OCI-LY3 (cell line): ENCODE measurements at regions not wholly inside any gene's neighbourhood (a gene's known extent, or its start where the extent isn't known, plus 50 kb on each side); places are given as distances from the start of the nearest gene placed in this dataset.

Experiments
- H2AFZ ChIP-seq: fragments of 200-600, 300-600 bp; shearing (Covaris generic); 2 replicates; pipeline ENCODE4 v1.6.0; 2014; ENCODE audit warnings: antibody characterized with exemption, low read depth, low read length
- H3K27ac ChIP-seq: fragments of 200-600, 300-600 bp; sonication (generic); 2 replicates; pipeline ENCODE4 v1.5.1; 2014; ENCODE audit warnings: mild to moderate bottlenecking, low read length, moderate library complexity, mixed read lengths
- H3K27me3 ChIP-seq: fragments of 200-600, 300-600 bp; sonication (generic); 2 replicates; pipeline ENCODE4 v1.6.1; 2014; ENCODE audit warnings: low read depth, low read length, mixed read lengths
- H3K36me3 ChIP-seq: fragments of 200-600, 300-600 bp; sonication (generic); replicated peaks from 2 replicates; pipeline ENCODE3; 2014; ENCODE audit warnings: low read depth, low read length, mixed read lengths
- H3K4me1 ChIP-seq: fragments of 300-600, 200-600 bp; sonication (generic); 2 replicates; pipeline ENCODE4 v1.6.1; 2014; ENCODE audit warnings: low read length, mixed read lengths
- H3K4me2 ChIP-seq: fragments of 200-600, 300-600 bp; sonication (generic); 2 replicates; pipeline ENCODE4 v1.6.1; 2014; ENCODE audit warnings: low read length, mixed read lengths
- H3K4me3 ChIP-seq: fragments of 300-600, 200-600 bp; sonication (generic); 2 replicates; pipeline ENCODE4 v1.5.1; 2014; ENCODE audit warnings: antibody characterized with exemption, mild to moderate bottlenecking, low read length, moderate library complexity
- H3K79me2 ChIP-seq: fragments of 300-600, 200-600 bp; shearing (Covaris generic); 2 replicates; pipeline ENCODE4 v1.6.1; 2014; ENCODE audit warnings: mild to moderate bottlenecking, low read length, mixed read lengths
- H3K9ac ChIP-seq: fragments of 300-600, 200-600 bp; shearing (Covaris generic); 2 replicates; pipeline ENCODE4 v1.6.0; 2014; ENCODE audit warnings: mild to moderate bottlenecking, low read length, moderate library complexity
- H3K9me3 ChIP-seq: fragments of 200-600, 300-600 bp; shearing (Covaris generic); 2 replicates; pipeline ENCODE4 v1.6.1; 2014; ENCODE audit warnings: low read length, mixed read lengths; ENCODE audit not compliant: insufficient read depth
- H4K20me1 ChIP-seq: fragments of 200-600, 300-600 bp; sonication (generic); 2 replicates; pipeline ENCODE4 v1.6.1; 2016; ENCODE audit warnings: low read length, mixed read lengths; ENCODE audit not compliant: insufficient read depth
- EZH2phosphoT487 ChIP-seq: fragments of 200-600 bp; shearing (Covaris generic); IDR thresholded peaks from 2 replicates; pipeline ENCODE4 v1.6.1; 2018; ENCODE audit warnings: antibody characterized with exemption, mixed run types, low read depth
- TF ChIP-seq, protein P1 (sequence below): fragments of 200-600, 300-600 bp; sonication (generic); IDR thresholded peaks from 2 replicates; pipeline ENCODE4 v1.5.1; 2014; ENCODE audit warnings: antibody characterized with exemption, low read length, low read depth

- no peaks in the 10 kb centered on the region for H3K36me3 ChIP-seq
- H2AFZ ChIP-seq, result no peak overlapping the region
- no peaks in the 10 kb centered on the region for H3K27me3 ChIP-seq
- TF ChIP-seq, protein P1, sequence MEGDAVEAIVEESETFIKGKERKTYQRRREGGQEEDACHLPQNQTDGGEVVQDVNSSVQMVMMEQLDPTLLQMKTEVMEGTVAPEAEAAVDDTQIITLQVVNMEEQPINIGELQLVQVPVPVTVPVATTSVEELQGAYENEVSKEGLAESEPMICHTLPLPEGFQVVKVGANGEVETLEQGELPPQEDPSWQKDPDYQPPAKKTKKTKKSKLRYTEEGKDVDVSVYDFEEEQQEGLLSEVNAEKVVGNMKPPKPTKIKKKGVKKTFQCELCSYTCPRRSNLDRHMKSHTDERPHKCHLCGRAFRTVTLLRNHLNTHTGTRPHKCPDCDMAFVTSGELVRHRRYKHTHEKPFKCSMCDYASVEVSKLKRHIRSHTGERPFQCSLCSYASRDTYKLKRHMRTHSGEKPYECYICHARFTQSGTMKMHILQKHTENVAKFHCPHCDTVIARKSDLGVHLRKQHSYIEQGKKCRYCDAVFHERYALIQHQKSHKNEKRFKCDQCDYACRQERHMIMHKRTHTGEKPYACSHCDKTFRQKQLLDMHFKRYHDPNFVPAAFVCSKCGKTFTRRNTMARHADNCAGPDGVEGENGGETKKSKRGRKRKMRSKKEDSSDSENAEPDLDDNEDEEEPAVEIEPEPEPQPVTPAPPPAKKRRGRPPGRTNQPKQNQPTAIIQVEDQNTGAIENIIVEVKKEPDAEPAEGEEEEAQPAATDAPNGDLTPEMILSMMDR, result no peak
- TF ChIP-seq EZH2phosphoT487, result no peak
- no peaks in the 10 kb centered on the region for H3K4me1 ChIP-seq
- H3K9ac ChIP-seq, result no peak overlapping the region
- no peaks in the 10 kb centered on the region for H3K9me3 ChIP-seq
- no peak overlapping the region for H3K4me2 ChIP-seq
- no peak overlapping the region for H3K4me3 ChIP-seq
- H3K79me2 ChIP-seq, result no peaks in the 10 kb centered on the region
- H4K20me1 ChIP-seq, result no peaks in the 10 kb centered on the region
- H3K27ac ChIP-seq, result no peak overlapping the region
These were observed 1109.6 kb upstream of the CADM2 start for GRCh38 chr3:83849106-83849730.

- Histone ChIP-seq H3K4me1 (peaks cover 9% of the 10 kb centered on the region), H3K36me3 (no peaks in the 10 kb centered on the region), H3K27me3 (no peaks in the 10 kb centered on the region), H3K9ac (no peak overlapping the region), H4K20me1 (no peaks in the 10 kb centered on the region), H3K9me3 (peaks cover 7% of the 10 kb centered on the region; the same call in 1 of the 2 replicates), H3K79me2 (no peaks in the 10 kb centered on the region), H2AFZ (no peak overlapping the region), H3K4me3 (no peak overlapping the region), H3K27ac (peak overlapping the region; percentile 47), H3K4me2 (peak overlapping the region; percentile 9; the same call in 1 of the 2 replicates)
- TF ChIP-seq, protein P1, result no peak
- TF ChIP-seq EZH2phosphoT487, result no peak
These were observed 1095.4 kb upstream of the CADM2 start for GRCh38 chr3:83863380-83863779.

DNA sequence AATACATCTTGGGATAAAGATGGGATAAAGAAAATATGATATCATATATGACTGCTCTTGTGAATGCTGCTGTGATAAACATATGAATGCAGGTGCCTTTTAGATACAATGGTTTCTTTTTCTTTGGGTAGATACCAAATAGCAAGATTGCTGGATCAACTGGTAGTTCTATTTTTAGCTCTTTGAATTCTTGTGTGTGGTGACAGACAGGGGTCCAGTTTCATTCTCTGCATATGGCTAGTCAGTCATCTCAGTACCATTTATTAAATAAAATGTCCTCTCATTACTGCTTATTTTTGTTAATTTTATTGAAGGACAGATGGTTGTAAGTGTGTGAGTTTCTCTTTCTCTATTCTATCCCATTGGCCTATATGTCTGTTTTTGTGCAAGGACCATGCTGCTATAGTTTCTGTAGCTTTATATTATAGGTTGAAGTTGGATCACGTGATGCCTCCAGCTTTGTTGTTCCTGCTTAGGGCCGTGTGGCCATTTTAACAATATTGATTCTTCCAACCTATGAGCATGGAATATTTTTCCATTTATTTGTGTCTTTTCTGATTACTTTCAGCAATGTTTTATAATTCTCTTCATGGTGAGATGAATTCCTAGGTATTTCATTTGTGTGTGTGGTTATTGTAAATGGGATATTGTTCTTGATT is 1089.8 kb upstream of the CADM2 start:
- TF ChIP-seq, protein P1, result no peak
- TF ChIP-seq EZH2phosphoT487, result no peak
- no peaks in the 10 kb centered on the region for H3K27me3 ChIP-seq
- no peaks in the 10 kb centered on the region for H4K20me1 ChIP-seq
- H3K9me3 ChIP-seq, result 0 out of 2 replicates have a peak, but pooled peaks cover 3% of the 10 kb centered on the region
- no peak overlapping the region for H3K9ac ChIP-seq
- H3K4me1 ChIP-seq, result peaks cover 11% of the 10 kb centered on the region
- H3K27ac ChIP-seq, result no peak overlapping the region
- no peak overlapping the region for H3K4me3 ChIP-seq
- no peaks in the 10 kb centered on the region for H3K79me2 ChIP-seq
- no peak overlapping the region for H3K4me2 ChIP-seq
- no peak overlapping the region for H2AFZ ChIP-seq
- H3K36me3 ChIP-seq, result no peaks in the 10 kb centered on the region

- TF ChIP-seq, protein P1, result no peak
- no peak for TF ChIP-seq EZH2phosphoT487
- Histone ChIP-seq H3K4me1 (peaks cover 11% of the 10 kb centered on the region), H3K9me3 (peaks cover 14% of the 10 kb centered on the region; the same call in 1 of the 2 replicates), H3K79me2 (no peaks in the 10 kb centered on the region), H3K4me3 (no peak overlapping the region), H3K27ac (no peak overlapping the region), H4K20me1 (no peaks in the 10 kb centered on the region), H3K9ac (no peak overlapping the region), H2AFZ (no peak overlapping the region), H3K36me3 (no peaks in the 10 kb centered on the region), H3K27me3 (no peaks in the 10 kb centered on the region), H3K4me2 (no peak overlapping the region)
These were observed 1085.2 kb upstream of the CADM2 start for GRCh38 chr3:83873550-83873949.
